ENCODE measurements at regions not wholly inside any gene's neighbourhood (a gene's known extent, or its start where the extent isn't known, plus 50 kb on each side); places are given as distances from the start of the nearest gene placed in this dataset.

DNA sequence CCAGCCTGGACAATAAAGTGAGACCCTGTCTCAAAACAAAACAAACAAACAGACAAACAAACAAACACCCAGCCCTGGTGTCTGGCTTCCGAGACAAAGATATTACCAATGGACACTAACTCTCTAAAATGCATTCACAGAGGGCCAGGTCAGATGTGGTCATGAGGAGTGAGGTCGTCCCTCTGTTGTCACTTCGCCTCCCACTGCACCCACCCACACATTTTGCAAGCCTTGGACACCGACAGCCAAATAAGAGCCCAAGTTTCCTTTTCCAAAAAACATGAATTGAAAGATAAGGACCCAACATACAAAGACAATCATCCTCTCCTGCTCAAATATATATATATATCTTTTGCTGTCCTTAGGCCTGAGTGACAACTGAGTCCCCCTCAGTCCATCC is 319.9 kb downstream of the TSN start:
- Mint-ChIP-seq H3K27ac (ENCODE audit: low read depth, unreplicated experiment) (no peak overlapping the region), H3K36me3 (ENCODE audit: insufficient read depth, unreplicated experiment) (no peaks in the 10 kb centered on the region), H3K27me3 (ENCODE audit: insufficient read depth, unreplicated experiment) (no peaks in the 10 kb centered on the region), H3K4me1 (ENCODE audit: insufficient read depth, unreplicated experiment) (peaks cover under 1% of the 10 kb centered on the region), H3K4me3 (ENCODE audit: unreplicated experiment) (no peak overlapping the region), H3K9me3 (ENCODE audit: unreplicated experiment) (no peaks in the 10 kb centered on the region)
- DNase-seq (ENCODE audit: unreplicated experiment): no peak
- BruUV-seq (replicated peaks): no TSS peak
- POLR2A ChIA-PET: interaction anchor here (0.6 kb wide), 1 partner anchor 684 kb away, joined by 3 read pairs; no protein-coding TSS in a partner anchor
- TF ChIP-seq, protein P1, sequence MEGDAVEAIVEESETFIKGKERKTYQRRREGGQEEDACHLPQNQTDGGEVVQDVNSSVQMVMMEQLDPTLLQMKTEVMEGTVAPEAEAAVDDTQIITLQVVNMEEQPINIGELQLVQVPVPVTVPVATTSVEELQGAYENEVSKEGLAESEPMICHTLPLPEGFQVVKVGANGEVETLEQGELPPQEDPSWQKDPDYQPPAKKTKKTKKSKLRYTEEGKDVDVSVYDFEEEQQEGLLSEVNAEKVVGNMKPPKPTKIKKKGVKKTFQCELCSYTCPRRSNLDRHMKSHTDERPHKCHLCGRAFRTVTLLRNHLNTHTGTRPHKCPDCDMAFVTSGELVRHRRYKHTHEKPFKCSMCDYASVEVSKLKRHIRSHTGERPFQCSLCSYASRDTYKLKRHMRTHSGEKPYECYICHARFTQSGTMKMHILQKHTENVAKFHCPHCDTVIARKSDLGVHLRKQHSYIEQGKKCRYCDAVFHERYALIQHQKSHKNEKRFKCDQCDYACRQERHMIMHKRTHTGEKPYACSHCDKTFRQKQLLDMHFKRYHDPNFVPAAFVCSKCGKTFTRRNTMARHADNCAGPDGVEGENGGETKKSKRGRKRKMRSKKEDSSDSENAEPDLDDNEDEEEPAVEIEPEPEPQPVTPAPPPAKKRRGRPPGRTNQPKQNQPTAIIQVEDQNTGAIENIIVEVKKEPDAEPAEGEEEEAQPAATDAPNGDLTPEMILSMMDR (IDR thresholded peaks at IDR 0.05; ENCODE audit: unreplicated experiment): no peak
- intact Hi-C loops (cut with micrococcal nuclease): no loop called here
- CTCF ChIA-PET: no interaction called here

DNA sequence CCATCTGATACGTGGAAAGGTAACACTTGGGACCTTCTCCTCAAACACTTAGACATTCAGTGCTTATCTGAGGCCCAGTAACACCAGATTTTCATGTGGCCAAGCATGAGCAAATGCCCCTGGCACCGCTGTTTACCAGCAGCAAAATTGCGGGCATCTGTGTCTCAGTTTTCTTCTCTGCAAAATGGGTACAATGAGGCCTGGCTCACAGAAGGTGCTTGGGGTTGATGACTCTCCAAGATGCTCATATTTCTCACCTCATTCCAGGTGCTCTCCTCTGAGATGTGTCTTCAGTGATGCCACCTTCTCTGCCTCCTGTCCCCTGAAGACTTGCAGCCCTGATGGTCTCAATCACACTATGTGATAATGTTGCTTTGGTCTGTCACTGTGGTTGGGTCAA is 321.7 kb downstream of the TSN start:
- BruUV-seq (replicated peaks): no TSS peak
- H3K27me3 Mint-ChIP-seq (ENCODE audit: insufficient read depth, unreplicated experiment): no peaks in the 10 kb centered on the region
- H3K27ac Mint-ChIP-seq (ENCODE audit: low read depth, unreplicated experiment): no peak overlapping the region
- H3K4me3 Mint-ChIP-seq (ENCODE audit: unreplicated experiment): no peak overlapping the region
- H3K36me3 Mint-ChIP-seq (ENCODE audit: insufficient read depth, unreplicated experiment): no peaks in the 10 kb centered on the region
- intact Hi-C loops (cut with micrococcal nuclease): no loop called here
- no peaks in the 10 kb centered on the region for H3K4me1 Mint-ChIP-seq (ENCODE audit: insufficient read depth, unreplicated experiment)
- TF ChIP-seq, protein P1 (IDR thresholded peaks at IDR 0.05; ENCODE audit: unreplicated experiment): no peak
- H3K9me3 Mint-ChIP-seq (ENCODE audit: unreplicated experiment): no peaks in the 10 kb centered on the region
- CTCF ChIA-PET: no interaction called here
- POLR2A ChIA-PET: no interaction called here
- no peak for DNase-seq (ENCODE audit: unreplicated experiment)

DNA sequence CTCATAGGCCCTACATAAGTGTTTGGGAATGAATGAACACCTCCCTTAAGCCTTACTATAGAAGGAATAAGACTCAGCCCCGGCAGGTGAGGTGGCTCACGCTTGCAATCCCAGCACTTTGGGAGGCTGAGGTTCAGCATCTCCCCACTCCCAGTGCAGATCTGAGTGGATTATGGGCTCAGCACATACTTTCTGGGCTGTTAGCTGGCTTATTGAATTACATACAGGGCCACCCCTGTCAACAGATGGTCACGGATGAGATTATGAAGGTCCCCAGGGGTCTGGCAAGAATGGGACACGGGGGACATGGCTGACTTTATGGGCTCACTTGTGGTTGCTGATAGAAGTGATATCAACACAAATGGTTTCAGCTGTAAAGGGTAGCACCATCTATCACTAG is 322.3 kb downstream of the TSN start:
- intact Hi-C loops (cut with micrococcal nuclease): no loop called here
- Mint-ChIP-seq H3K27me3 (ENCODE audit: insufficient read depth, unreplicated experiment) (no peaks in the 10 kb centered on the region), H3K9me3 (ENCODE audit: unreplicated experiment) (no peaks in the 10 kb centered on the region), H3K27ac (ENCODE audit: low read depth, unreplicated experiment) (no peak overlapping the region), H3K4me1 (ENCODE audit: insufficient read depth, unreplicated experiment) (no peaks in the 10 kb centered on the region), H3K4me3 (ENCODE audit: unreplicated experiment) (no peak overlapping the region), H3K36me3 (ENCODE audit: insufficient read depth, unreplicated experiment) (no peaks in the 10 kb centered on the region)
- TF ChIP-seq, protein P1 (IDR thresholded peaks at IDR 0.05; ENCODE audit: unreplicated experiment): no peak
- BruUV-seq (replicated peaks): no TSS peak
- no peak for DNase-seq (ENCODE audit: unreplicated experiment)
- POLR2A ChIA-PET: no interaction called here
- CTCF ChIA-PET: interaction anchor here (0.6 kb wide), 1 partner anchor 462 kb away, joined by 4 read pairs; no protein-coding TSS in a partner anchor

DNA sequence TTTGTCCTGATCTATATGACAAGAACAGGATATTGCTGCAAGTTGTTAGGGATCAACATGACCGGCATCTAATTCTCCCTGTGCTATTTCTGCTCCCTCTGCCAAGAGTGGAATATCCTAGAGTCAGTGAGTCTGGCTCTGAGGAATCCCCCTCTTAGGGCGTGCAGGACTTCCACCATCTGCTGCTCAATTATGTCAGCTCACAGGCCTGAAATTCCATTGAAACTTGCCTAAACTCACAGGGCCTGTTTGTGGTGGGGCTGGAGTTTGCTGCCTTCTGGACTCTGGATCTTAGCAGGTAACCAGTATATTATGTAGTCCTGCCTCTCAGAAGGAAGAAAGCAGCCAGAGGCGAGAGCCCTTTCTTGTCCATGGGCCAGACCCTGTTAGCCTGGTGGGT is 323.0 kb downstream of the TSN start:
- POLR2A ChIA-PET: no interaction called here
- H3K4me1 Mint-ChIP-seq (ENCODE audit: insufficient read depth, unreplicated experiment): no peaks in the 10 kb centered on the region
- CTCF ChIA-PET: no interaction called here
- no peak overlapping the region for H3K27ac Mint-ChIP-seq (ENCODE audit: low read depth, unreplicated experiment)
- no peak overlapping the region for H3K4me3 Mint-ChIP-seq (ENCODE audit: unreplicated experiment)
- H3K36me3 Mint-ChIP-seq (ENCODE audit: insufficient read depth, unreplicated experiment): no peaks in the 10 kb centered on the region
- intact Hi-C loops (cut with micrococcal nuclease): no loop called here
- TF ChIP-seq, protein P1 (IDR thresholded peaks at IDR 0.05; ENCODE audit: unreplicated experiment): no peak
- H3K9me3 Mint-ChIP-seq (ENCODE audit: unreplicated experiment): no peaks in the 10 kb centered on the region
- no peaks in the 10 kb centered on the region for H3K27me3 Mint-ChIP-seq (ENCODE audit: insufficient read depth, unreplicated experiment)
- BruUV-seq (replicated peaks): no TSS peak
- DNase-seq (ENCODE audit: unreplicated experiment): no peak
